GM19025 (cell line): ENCODE measurements at regions not wholly inside any gene's neighbourhood (a gene's known extent, or its start where the extent isn't known, plus 50 kb on each side); places are given as distances from the start of the nearest gene placed in this dataset.

Source experiments
- ATAC-seq: cut with Tn5 transposase; IDR thresholded peaks from one replicate; pipeline ENCODE4 v1.9.1; 2021; ENCODE audit warnings: mild to moderate bottlenecking, low read depth, moderate library complexity; ENCODE audit not compliant: unreplicated experiment

DNA sequence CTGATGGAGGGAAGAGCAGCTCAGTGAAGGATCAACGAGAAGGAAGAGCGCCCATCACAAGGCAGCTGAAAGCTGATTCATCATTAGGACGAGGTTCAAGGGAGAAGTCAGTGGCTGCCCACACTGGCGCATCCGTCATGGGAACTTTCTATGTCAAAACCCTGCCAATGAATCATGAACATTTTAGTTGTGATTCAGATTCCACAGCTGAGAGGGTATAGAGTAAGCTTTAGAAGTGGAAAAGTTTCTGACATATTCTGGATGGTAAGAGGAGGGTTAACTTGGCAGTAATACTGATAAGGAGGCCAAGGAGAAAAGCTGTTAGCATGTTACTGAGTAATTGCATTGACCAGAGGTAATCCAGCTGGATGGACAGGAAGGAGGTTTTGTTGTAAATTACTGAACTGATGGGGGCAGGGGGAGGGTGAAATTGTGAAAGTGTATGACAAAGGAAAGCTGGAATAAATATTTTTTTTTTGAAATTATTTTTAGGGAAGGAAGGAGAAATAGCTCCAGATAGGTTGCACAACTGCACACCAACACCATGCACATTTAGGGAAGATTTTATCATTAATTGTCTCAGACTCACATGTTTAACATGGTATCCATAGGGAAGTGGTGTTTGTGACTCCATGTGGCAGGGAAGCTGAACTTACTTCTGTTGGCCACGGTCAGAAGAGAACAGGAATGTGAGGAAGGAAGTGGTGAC, 78.3 kb upstream of the NRP1 start:
- no peak for ATAC-seq

DNA sequence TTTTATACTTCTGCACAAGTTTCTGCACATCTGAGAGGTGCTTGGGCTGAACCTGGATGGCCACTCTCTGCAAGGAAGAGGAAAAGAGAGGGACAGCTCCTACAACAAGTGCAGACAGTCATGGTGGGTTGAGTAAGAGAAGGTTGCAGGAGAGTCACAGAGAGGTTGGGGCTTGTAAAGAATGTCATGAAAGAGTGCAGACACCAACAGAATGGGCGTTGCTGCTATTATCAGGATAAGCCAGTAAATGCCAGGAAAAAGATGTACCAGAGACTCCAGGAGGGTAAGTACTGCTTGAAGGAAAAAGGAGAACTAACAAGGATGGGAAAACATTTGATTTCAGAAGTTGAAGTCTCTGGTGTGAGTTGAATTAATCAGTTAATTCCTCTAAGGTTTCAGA, 77.8 kb upstream of the NRP1 start:
- no peak for ATAC-seq

DNA sequence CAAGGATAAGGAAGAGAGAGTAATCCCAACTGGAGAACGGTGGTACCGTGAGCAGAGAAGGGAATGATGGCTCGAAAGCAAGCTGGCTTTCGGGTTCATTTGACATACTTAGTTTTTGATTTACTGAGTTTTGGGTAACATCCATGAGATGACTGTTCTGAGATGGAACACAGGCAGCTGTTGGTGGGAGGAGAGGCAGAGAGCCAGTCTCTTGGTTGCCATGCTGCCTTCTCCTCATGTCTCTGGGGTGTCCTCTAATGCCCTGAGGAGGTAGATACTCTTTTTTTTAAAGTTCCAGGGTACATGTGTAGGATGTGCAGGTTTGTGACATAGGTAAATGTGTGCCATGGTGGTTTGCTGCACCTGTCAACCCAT, 76.4 kb upstream of the NRP1 start:
- ATAC-seq: no peak

DNA sequence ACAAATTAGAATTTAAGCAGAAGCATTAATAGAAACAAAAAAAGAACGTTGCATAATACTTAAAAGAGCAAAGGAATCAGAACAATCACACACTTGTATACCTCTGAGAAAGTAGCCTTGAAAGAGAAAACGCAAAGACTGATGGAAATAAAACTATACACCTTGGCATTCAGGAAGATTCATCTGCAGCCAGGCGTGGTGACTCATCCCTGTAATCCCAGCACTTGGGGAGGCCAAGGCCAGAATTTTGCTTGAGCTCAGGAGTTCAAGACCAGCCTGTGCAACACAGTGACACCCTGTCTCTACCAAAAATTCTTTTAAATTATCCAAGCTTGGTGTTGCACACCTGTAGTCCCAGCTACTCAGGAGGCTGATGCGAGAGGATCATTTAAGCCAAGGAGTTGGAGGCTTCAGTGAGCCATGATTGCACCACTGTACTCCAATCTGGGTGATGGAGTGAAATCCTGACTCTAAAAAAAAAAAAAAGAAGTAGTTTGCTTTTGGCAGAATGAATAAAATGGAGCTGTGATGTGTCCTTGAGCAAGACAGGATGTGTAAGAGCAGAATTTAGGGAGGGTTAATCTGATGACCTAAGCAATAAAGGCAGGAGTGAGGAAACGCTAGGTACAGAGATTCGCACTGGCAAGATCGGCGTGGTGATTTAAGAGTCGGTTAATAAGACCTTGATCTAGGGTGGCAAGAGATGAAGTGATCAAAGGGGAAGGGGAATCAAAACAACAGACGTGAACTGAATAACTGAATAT, 75.8 kb upstream of the NRP1 start:
- ATAC-seq: no peak

DNA sequence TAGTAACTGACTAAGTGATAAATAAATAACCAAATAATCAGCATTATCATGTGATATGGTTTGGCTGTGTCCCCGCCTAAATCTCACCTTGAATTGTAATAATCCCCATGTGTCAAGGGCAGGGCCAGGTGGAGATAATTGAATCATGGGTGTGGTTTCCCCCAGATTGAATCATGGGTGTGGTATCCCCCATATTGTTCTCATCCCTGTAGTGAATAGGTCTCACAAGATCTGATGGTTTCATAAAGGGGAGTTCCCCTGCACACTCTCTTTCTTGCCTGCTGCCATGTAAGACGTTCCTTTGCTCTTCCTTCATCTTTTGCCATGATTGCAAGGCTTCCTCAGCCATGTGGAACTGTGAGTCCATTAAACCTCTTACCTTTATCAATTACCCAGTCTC, 72.1 kb upstream of the NRP1 start:
- no peak for ATAC-seq

DNA sequence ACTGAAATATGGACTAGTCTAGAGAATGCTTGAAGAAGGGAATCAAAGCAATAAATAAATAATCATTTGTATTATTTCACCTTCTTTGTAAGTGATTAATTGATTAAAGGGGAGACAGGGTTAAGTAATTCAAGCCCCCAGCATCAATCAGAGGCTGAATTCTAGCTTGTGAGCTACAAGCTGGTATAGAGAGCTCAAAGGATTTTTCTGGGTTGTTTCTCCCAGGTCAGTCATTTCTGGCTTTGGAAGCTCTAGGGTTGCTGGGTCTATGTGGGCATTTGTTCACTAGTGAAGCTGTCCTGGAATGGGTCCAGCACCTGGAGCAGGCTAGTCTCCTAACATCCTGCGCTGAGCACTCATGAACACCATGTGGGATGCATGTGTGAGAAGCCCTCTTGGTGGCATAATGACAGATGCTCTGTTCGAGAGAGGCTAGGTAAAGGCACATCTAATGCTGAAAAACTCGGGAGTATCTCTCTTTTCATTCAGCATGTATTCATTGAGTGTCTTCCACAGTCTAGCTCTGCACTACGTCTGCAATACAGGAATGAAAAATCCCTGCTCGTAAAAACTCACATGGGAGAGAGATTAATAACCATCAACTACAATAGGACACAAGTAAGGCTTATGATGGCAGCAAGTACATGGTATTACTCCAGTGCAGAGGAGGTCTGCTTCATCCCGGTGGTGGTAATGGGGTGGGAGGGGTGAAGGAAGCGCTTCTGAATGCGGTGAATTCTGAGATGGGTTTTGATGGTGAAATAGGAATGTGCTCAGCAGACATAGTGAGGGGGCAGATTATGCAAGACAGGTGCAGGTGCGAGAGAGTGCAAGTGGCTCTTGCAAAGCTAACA, 68.0 kb upstream of the NRP1 start:
- ATAC-seq: no peak

DNA sequence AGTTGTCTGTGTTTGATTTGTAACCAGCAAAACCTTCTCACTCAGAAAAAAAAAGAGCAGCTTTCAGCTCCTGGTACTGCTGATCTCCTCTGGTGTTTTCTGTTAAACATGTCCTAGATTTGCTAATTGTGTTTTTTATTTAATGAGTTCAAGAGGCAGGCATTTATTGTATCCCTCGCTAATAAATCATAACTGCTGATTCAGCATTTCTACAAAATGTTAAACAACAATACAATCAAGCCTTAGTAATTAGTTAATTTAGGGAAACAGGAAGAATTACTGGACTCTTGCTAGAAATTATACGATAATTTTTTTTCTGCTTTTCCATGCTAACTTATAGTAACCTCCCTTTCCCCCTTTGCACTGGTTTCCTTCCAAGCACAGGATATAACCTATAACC, 66.8 kb upstream of the NRP1 start:
- ATAC-seq: no peak

DNA sequence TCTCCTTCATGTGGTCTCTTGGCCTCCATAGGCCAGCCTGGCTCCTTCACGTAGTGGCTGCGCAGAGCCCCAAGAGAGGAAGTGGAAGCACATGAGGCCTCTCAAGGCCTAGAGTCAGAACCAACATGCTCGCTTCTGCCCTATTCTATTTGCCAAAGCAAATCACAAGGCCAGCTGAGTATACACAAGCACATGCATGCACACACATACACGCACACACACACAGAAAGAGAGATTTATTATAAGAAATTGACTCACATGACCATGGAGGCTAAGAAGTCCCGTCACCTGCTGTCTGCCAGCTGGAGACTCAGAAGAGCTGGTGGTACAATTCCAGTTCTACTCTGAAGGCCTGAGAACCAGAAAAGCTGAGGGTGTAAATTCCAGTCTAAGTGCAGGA, 64.3 kb upstream of the NRP1 start:
- no peak for ATAC-seq

DNA sequence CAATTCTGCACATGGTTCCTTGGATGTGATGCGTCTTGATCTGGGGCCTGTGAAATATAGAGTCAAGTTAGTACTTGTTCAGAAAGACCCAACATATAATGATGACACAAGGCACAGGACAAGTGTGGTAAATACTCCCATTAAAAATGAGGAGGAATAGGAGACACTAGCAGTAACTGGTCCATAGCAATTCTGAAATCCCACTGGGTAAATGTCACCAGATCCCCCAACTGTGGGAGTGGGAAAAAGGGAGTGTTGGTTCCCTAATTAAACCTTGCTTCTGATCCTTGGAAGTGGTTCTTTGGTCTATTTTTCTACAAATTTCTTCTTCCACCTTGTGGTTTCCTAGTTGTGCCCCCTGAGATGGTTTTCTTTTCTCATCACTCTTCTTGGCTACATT, 62.5 kb upstream of the NRP1 start:
- no peak for ATAC-seq

DNA sequence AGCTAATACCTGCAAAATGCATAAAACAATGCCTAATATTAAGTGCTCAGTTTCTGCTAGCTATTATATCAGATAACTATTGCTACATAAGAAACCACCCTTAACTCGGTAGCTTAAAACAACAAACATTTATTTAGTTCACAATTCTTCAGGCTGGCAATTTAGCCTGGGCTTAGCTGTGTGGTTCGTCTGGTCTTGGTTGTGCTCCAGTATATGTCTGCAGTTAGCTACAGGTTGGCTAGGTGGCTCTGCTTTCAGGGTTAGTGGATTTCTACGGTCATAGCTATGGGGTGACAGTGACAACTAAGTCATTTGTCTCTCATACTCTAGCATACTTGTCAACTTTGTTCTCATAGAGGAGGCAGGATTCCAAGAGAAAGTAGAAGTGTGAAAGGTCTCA, 61.8 kb upstream of the NRP1 start:
- no peak for ATAC-seq

DNA sequence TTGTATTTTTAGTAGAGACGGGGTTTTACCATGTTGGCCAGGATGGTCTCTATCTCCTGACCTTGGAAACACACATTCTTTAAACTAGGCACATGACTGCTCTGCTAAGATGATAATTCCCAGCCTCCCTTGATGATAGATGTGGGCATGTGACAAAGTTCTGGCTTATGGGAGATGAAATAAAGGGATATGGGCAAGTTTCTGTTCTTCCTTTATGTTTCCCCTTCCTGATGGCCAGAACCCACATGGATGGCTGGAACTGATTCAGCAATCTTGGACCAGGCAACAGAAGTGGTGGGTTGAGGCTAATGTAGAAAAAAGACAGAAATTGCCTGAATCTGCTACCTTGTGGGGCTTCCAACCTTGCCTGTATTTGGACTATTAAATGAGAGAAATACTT, 60.7 kb upstream of the NRP1 start:
- no peak for ATAC-seq

DNA sequence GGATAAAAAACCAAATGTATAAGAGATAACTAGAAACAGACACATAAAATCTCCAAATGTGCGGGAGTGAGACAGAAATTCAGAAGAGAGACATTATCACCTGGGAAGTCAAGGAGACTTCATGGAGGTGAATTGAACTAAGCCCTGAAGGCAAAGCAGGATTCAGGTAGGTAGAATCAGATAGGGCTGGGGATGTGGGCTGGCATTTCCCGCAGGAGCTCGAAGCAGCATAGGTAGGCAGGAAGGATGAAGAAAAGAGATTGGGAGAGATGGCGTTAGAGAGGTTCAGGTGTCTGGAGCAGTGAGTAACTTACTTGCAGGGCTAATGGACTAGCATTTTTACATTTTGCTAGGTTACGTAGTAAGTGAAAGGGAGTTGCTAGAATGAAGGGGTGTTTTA, 58.2 kb upstream of the NRP1 start:
- no peak for ATAC-seq

DNA sequence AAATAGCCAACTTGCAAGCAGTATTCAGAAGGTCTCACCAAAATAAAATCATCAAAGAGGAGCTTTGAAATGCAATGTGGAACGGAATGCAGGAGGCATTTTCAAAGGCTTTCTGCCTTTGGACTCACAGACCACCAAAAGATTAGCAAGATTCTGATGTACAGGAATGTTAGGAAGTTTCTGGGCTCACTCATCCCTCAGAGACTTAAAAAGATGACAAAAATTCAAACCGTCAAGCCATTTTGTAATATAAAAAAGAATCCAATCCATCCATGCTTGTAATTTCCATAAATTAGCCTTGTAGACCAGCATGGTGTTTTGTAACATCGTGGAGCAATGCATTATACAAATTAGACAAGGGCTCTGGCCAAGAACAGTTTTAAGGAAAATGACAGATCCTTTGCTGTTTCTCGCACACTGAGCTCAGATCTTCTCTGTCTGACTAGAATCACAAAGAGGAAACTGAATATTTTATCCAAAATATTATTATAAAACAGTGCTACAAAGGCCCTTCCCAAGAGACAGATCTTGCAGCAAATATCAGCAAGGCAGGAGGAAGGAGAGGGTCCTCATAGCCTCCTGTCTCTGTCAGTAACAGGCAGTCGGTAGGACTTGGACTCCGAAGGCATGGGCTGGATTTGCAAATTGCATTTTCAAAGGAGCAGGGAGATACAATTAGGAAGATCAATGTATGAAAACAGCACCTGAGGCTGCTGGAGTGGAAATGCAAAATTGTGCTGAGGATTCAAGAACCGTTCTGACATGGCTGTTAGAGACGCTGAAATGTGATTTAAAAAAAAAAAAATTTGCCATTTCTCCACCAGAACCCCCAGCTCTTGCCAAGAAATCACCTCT, 57.4 kb upstream of the NRP1 start:
- ATAC-seq: no peak

DNA sequence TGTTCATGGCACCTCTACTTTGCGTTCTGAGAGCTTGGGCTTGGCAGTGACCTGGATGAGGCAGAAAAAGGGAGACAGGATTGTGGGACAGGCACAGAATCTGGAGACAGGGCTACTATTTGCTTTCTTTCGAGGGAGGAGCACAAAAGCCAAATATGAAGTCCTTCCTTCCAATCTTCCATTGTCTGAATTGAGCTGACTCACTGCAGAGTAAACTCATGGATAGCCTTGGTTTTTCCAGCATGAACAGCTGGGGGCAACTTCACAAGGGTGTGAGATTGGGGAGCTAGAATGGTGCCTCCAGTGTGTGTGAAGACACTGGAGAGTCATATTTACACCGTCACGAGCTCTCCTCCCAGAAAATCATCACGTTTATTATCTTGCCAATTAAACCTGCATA, 55.6 kb upstream of the NRP1 start:
- no peak for ATAC-seq

DNA sequence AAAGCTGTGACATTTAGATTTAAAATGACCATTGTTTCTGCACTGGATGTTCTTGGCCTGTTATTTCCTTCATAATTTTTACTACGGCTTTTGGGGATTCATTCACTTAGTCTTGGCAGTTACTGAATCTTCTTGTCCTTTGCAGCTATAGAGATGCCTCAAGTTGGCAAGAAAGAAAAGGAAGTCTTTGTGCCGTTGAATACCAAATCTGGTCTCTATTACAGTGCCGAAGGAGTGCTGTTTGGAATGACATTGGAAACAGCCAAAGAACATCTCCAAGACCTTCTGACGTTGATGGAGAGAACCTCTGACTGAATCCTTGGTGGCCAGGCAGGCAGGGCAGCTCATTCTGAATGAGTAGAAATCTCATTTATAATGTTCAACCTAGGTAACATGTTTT, 54.3 kb upstream of the NRP1 start:
- ATAC-seq: no peak

DNA sequence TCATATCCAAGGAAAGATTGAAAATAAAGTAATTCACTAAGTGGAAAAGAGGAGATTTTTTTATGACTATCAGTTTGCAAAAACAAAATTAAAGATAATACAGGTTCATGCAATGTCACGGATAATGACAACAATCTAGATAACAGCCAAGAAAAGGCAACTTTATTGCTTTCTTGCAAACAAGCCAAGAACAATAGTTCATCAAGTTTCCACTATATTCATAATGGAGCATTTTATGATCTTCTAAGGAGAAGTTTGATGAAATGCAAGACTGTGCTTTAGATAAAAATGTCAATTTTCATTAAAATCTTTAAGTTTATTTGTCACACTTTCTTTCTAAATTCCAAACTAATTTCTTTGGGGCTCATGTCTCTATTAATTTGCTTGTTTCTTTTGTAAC, 53.9 kb upstream of the NRP1 start:
- ATAC-seq: no peak

DNA sequence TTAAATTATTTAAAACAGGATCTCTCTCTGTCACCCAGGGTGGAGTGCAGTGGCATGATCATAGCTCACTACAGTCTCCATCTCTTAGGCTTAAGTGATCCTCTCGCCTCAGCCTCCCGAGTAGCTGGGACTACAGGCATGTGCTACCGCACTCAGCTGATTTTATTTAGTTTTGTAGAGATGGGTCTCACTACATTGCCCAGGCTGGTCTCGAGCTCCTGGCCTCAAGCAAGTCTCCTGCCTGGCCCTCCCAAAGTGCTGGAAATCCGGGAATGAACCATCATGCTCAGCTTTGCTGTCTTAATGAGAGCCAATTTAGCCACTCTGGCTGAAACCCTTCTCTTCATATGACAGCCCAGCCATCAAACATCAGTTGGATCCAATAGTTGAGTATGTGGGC, 53.3 kb upstream of the NRP1 start:
- no peak for ATAC-seq

DNA sequence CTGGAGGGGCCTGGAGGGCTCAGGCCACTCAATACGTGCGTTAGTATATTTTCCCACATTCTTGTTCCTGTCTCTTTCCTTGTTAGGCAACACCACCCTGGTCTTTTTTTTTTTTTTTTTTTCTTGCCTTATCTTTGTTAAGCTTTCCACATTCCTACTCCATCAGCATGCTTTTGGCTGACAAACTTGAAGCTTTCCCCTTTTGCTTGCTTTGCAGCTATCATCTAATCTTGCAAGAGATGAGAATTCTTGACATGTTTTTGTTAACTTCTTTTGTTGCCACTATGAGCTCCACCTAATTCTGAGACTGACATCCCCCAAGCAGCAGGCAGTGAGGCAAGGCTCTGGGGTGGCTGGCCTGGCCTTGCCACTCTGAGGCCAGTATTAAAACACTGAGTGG, 52.5 kb upstream of the NRP1 start:
- ATAC-seq: no peak

DNA sequence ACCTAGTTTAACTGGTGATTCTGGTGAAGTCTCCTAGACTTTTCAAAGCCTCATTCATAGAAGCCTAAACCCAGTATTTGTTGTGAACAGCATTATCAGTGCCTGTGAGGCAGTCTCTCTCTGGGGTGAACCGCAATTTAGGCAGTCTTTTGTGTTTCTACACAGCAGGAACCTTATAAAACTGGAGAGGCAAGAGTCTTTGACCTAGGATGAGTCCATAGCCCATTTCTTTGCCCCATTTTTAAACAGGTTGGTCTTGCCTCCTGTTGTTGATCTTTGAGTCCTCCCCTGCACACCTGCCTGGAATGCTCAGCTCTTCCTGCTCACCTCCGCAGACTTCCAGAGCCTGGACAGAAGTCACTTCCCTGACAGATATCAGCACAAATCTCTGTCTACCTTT, 51.2 kb upstream of the NRP1 start:
- no peak for ATAC-seq

DNA sequence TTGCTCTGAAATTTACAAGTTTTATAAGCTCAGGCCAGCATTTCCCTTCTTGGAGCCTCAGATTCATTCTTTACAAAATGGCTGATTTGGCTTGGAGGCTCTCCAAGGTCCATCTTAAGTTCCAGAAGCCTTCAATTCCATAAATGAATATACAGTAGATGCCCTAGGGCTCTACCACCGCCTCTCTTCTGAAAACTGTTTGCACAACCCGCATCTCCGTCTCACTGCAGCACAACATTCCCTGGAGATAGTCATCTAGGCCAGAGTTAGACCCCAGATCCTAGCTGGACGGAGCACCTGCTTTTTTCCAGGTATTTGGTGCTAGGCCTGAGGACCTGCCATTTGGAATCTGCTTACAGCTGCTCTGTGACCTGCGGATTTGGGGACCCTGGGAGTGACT, 50.5 kb upstream of the NRP1 start:
- ATAC-seq: no peak
